Left lung (tissue), 4 donors: ENCODE measurements at regions not wholly inside any gene's neighbourhood (a gene's known extent, or its start where the extent isn't known, plus 50 kb on each side); places are given as distances from the start of the nearest gene placed in this dataset.

Source experiments
- ATAC-seq: fragments of 200-7000 bp; cut with Tn5 transposase; one replicate; pipeline ENCODE4 v1.9.1; 2020; ENCODE audit warnings: moderate library complexity
- DNase-seq, 4 donors: peaks; one replicate each; pipeline ENCODE4 v3.0.0-alpha.2; 2013 to 2020
- H3K27ac ChIP-seq, 2 donors: fragments of 200-600 bp; sonication (generic) in 1 of 2; one replicate each; pipeline versions ENCODE4 v1.5.0 to v1.8.0; 2020 to 2021
- H3K27me3 ChIP-seq, 2 donors: fragments of 200-600 bp; sonication (generic) in 1 of 2; one replicate each; pipeline versions ENCODE4 v1.5.0 to v1.8.0; 2020 to 2021
- H3K36me3 ChIP-seq, 2 donors: fragments of 200-600 bp; sonication (generic) in 1 of 2; one replicate each; pipeline versions ENCODE4 v1.5.0 to v1.8.0; 2020 to 2021
- H3K4me1 ChIP-seq, 2 donors: fragments of 200-600 bp; one replicate each; pipeline ENCODE4 v1.8.0; 2021
- H3K4me3 ChIP-seq, 2 donors: fragments of 200-600 bp; sonication (generic) in 1 of 2; one replicate each; pipeline versions ENCODE4 v1.5.0 to v1.8.0; 2020 to 2021; ENCODE audit warnings: mild to moderate bottlenecking in 1 of 2
- H3K9me3 ChIP-seq, 2 donors: fragments of 200-600 bp; sonication (generic) in 1 of 2; one replicate each; pipeline versions ENCODE4 v1.5.0 to v1.8.0; 2020 to 2021
- intact Hi-C, 2 donors: fragments of 100-400 bp; cut with DNase I; formaldehyde crosslinking; loops; one replicate each; pipeline versions ENCODE4 v1.11.2 to v1.14.2; 2022
- TF ChIP-seq, protein P1 (sequence below), 2 donors: fragments of 200-600 bp; sonication (generic) in 1 of 2; IDR thresholded peaks; one replicate each; pipeline versions ENCODE4 v1.5.0 to v1.8.0; 2021; ENCODE audit warnings: antibody characterized with exemption in 2 of 2
- donor health status: DM: no; HTN: yes; CAD: no.
- donor health status: DM: no; HTN: no; CAD: no.

DNA sequence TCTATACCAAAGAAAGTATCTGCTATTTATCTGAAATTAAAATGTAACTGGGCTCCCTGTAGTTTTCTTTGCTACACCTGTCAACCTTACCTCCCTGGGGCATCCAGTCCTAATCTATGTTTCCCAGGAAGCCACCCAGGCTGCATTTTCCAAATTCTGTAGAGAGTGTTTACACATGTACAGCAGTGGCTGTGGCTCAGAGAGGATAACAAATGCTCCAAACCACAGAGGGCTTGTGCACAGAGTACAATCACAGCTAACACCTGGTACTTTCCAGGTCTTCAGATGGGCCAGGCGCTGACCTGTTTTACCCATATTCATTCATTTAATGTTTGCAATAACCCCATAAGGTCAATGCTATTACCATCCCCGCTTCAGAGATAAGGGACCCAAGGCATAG is 146.5 kb upstream of the TNR start:
- no peaks in the 10 kb centered on the region for H3K27me3 ChIP-seq
- no peak for DNase-seq
- H3K4me1 ChIP-seq = peaks cover 0 to 3% of the 10 kb centered on the region in 2 donors
- TF ChIP-seq, protein P1, sequence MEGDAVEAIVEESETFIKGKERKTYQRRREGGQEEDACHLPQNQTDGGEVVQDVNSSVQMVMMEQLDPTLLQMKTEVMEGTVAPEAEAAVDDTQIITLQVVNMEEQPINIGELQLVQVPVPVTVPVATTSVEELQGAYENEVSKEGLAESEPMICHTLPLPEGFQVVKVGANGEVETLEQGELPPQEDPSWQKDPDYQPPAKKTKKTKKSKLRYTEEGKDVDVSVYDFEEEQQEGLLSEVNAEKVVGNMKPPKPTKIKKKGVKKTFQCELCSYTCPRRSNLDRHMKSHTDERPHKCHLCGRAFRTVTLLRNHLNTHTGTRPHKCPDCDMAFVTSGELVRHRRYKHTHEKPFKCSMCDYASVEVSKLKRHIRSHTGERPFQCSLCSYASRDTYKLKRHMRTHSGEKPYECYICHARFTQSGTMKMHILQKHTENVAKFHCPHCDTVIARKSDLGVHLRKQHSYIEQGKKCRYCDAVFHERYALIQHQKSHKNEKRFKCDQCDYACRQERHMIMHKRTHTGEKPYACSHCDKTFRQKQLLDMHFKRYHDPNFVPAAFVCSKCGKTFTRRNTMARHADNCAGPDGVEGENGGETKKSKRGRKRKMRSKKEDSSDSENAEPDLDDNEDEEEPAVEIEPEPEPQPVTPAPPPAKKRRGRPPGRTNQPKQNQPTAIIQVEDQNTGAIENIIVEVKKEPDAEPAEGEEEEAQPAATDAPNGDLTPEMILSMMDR (IDR thresholded peaks at IDR 0.05) = no peak
- no peak for ATAC-seq
- intact Hi-C loops = no loop called here
- H3K9me3 ChIP-seq = no peaks in the 10 kb centered on the region
- H3K27ac ChIP-seq = no peak overlapping the region
- no peak overlapping the region for H3K4me3 ChIP-seq
- H3K36me3 ChIP-seq = no peaks in the 10 kb centered on the region

DNA sequence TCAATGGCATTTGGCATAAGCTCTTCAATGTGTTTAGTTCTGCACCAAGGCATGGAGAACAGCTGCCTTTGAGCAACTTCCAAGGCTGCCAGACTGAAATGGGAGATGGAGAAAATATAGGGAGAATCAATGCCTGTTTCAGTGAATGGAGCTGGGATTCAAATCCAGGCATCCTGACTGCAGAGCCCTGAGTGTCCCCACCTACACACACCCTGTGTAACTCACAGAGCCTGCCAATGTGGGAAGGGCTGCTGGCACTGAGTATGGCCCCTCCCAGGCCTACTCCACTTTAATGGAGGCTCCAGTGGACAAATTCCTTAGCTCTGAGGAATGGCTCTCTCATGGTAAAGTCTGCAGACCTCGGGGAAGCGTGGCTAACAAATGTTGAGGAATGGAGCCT is 145.6 kb upstream of the TNR start:
- Histone ChIP-seq H3K27me3 (no peaks in the 10 kb centered on the region), H3K27ac (no peak overlapping the region), H3K9me3 (no peaks in the 10 kb centered on the region), H3K36me3 (no peaks in the 10 kb centered on the region), H3K4me1 (peaks cover 0 to 3% of the 10 kb centered on the region in 2 donors), H3K4me3 (no peak overlapping the region)
- no peak for DNase-seq
- TF ChIP-seq, protein P1 (IDR thresholded peaks at IDR 0.05) = no peak
- intact Hi-C loops = no loop called here
- peak; percentile 66 for ATAC-seq

DNA sequence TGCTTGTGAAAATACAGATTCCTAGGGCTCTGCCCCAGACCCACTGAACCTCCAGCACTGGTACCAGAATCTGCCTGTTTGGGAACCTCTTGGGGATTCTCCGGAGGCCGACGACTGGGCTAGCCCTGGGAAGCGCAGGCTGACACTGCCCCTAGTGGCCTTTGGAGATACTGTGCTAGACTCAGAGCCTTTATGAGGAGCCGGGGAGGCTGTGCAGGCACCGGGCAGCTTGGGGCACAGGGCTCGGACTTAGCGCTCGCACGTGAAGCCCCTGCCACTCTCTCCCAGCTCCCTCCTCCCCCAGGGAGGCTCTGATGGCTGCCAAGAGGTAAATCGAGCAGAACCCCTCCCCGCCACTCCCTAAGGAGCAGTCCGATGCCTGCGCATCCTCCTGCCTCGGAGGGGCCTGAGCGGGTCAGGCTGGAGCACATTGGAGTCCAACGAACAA is 144.6 kb upstream of the TNR start:
- Histone ChIP-seq H3K36me3 (no peaks in the 10 kb centered on the region), H3K4me3 (no peak overlapping the region), H3K4me1 (peaks cover 0 to 3% of the 10 kb centered on the region in 2 donors), H3K27ac (no peak overlapping the region), H3K9me3 (no peaks in the 10 kb centered on the region), H3K27me3 (no peaks in the 10 kb centered on the region)
- ATAC-seq = peak; percentile 95
- peak in 2 of 4 donors; percentile 40 to 64 for DNase-seq
- intact Hi-C loops = no loop called here
- TF ChIP-seq, protein P1 (IDR thresholded peaks at IDR 0.05) = peak; percentile 63 to 88

DNA sequence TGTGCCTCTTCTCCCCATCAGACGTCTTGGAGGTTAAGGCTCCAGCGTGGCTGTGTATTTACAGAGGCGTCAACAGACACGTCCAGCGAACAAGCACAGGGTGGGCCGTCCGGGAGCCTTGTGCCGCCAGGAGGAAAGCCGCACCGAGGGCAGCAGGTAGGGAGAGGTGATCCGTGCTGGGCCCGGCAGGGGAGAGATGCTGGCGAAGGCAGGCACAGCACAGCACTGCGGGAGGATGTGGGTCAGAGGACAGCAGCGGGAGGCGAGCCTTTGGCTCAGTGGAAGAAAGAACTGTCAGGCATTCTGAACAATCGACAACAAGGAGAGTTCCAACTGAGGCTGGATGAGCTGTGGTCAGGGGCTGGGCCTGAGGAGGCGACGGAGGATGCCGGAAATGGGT is 144.1 kb upstream of the TNR start:
- ATAC-seq = no peak
- no peaks in the 10 kb centered on the region for H3K36me3 ChIP-seq

DNA sequence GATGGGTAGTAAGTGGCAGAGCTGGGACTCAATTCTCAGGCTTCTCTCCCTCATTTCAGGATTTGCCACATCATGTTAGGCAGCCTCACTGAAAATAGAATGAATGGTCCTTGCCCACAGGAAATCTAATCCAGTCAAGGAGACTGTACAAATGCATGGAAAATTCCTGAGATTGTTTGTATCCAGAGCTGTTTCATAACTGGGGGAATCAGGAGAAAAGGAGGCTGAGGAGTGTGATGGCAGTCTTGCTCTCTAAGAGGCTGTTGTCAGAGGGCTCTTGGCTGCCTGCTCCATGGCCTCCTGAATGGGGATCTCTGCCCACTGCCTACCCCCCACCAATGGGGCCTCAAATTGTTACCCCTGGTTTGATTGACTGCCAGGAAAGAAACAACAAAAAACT is 141.9 kb upstream of the TNR start:
- intact Hi-C loops = no loop called here
- H3K36me3 ChIP-seq = no peaks in the 10 kb centered on the region
- no peak overlapping the region for H3K27ac ChIP-seq
- DNase-seq (no peak), ATAC-seq (no peak)
- no peaks in the 10 kb centered on the region for H3K9me3 ChIP-seq
- H3K4me3 ChIP-seq = no peak overlapping the region
- TF ChIP-seq, protein P1 (IDR thresholded peaks at IDR 0.05) = no peak
- H3K27me3 ChIP-seq = no peaks in the 10 kb centered on the region
- H3K4me1 ChIP-seq = peaks cover 0 to 3% of the 10 kb centered on the region in 2 donors

More for the DNA sequence above, 144.1 kb upstream of the TNR start:
- H3K27me3 ChIP-seq = no peaks in the 10 kb centered on the region
- H3K4me3 ChIP-seq = no peak overlapping the region
- DNase-seq = no peak
- TF ChIP-seq, protein P1 (IDR thresholded peaks at IDR 0.05) = no peak
- H3K27ac ChIP-seq = no peak overlapping the region
- intact Hi-C loops = no loop called here
- peaks cover 0 to 3% of the 10 kb centered on the region in 2 donors for H3K4me1 ChIP-seq
- H3K9me3 ChIP-seq = no peaks in the 10 kb centered on the region
